OCI-LY7 (cell line): ENCODE measurements at regions not wholly inside any gene's neighbourhood (a gene's known extent, or its start where the extent isn't known, plus 50 kb on each side); places are given as distances from the start of the nearest gene placed in this dataset.

Experiments used
- CTCF ChIP-seq: fragments of 200-600 bp; sonication (generic); conservative IDR thresholded peaks from 2 replicates; pipeline ENCODE4 v1.5.1; 2014; ENCODE audit warnings: mild to moderate bottlenecking, antibody characterized with exemption, low read length, moderate library complexity, mixed read lengths
- EZH2phosphoT487 ChIP-seq: fragments of 200-600 bp; sonication (generic); IDR thresholded peaks from 2 replicates; pipeline ENCODE4 v1.6.1; 2018; ENCODE audit warnings: low read depth, borderline replicate concordance, mild to moderate bottlenecking, mixed run types, antibody characterized with exemption, low read length, moderate library complexity, mixed read lengths

- TF ChIP-seq CTCF: no peak
- TF ChIP-seq EZH2phosphoT487: no peak
These were observed 181.9 kb upstream of the KIF2B start for GRCh38 chr17:53640808-53641207.
